GM12878 (cell line): ENCODE measurements at regions not wholly inside any gene's neighbourhood (a gene's known extent, or its start where the extent isn't known, plus 50 kb on each side); places are given as distances from the start of the nearest gene placed in this dataset.

ENCODE experiments used
- ATAC-seq: fragments of 200-7000 bp; cut with Tn5 transposase; 3 replicates; pipeline ENCODE4 v1.9.1; 2020; ENCODE audit warnings: mild to moderate bottlenecking, moderate library complexity
- BruUV-seq: library from RNA; stranded (reverse); fragments of 400-500 nt; replicated peaks from 2 replicates; lab custom pipeline; 2021; lab: Mats Ljungman, UMichigan
- CTCF ChIA-PET: fragments of 300-600 bp; sonication (Branson Sonifier 250); formaldehyde crosslinking; extraction: SDS; loops from one replicate; lab custom pipeline; 2021; ENCODE audit warnings: inconsistent platforms; lab: Yijun Ruan, JAX
- POLR2A ChIA-PET: fragments of 350-600 bp; formaldehyde crosslinking; extraction: SDS; loops from one replicate; lab custom pipeline; 2021; ENCODE audit warnings: inconsistent platforms; lab: Charles Lee
- RAD21 ChIA-PET: fragments of 300-600 bp; sonication (Branson Sonifier 250); formaldehyde crosslinking; loops from one replicate; lab custom pipeline; 2023; ENCODE audit warnings: antibody characterized with exemption; ENCODE audit not compliant: unreplicated experiment; lab: Charles Lee
- SMC1A ChIA-PET: fragments of 300-600 bp; sonication (Branson Sonifier 250); formaldehyde crosslinking; loops from one replicate; lab custom pipeline; 2023; ENCODE audit not compliant: unreplicated experiment, uncharacterized antibody; lab: Charles Lee
- DNase-seq: peaks from one replicate; pipeline ENCODE4 v3.0.0-alpha.2; 2011; ENCODE audit warnings: low read depth, low spot score
- FAIRE-seq: peaks from 3 replicates; lab custom pipeline; 2011; peaks lifted over from hg19 to GRCh38; lab: Jason Lieb, UNC
- H2AFZ ChIP-seq: 2 replicates; pipeline ENCODE4 v1.6.0; 2011; ENCODE audit warnings: low read depth, low read length, control low read depth; ENCODE audit not compliant: control insufficient read depth
- H3K27ac ChIP-seq: 2 replicates; pipeline ENCODE4 v1.5.1; 2011; ENCODE audit warnings: control low read depth; ENCODE audit not compliant: control insufficient read depth, insufficient read depth
- H3K27me3 ChIP-seq, 2 experiments: replicated peaks in 1 of 2; 2 replicates each; pipeline versions ENCODE4 v1.6.0 to v1.6.1; 2011; ENCODE audit warnings: low read length in 1 of 2; ENCODE audit not compliant: control insufficient read depth in 2 of 2, insufficient read depth in 2 of 2
- H3K36me3 ChIP-seq, 2 experiments: 2 replicates each; pipeline ENCODE4 v1.5.1; 2011; ENCODE audit warnings: low read length in 1 of 2; ENCODE audit not compliant: control insufficient read depth in 2 of 2, insufficient read depth in 2 of 2
- H3K4me1 ChIP-seq: 2 replicates; pipeline ENCODE4 v1.6.1; 2011; ENCODE audit warnings: mild to moderate bottlenecking, low read length, moderate library complexity, mixed read lengths; ENCODE audit not compliant: control insufficient read depth, insufficient read depth
- H3K4me2 ChIP-seq: 2 replicates; pipeline ENCODE4 v1.6.0; 2011; ENCODE audit warnings: control low read depth; ENCODE audit not compliant: control insufficient read depth, insufficient read depth
- H3K4me3 ChIP-seq: fragments of 200-600 bp; sonication (generic); 2 replicates; pipeline ENCODE4 v1.5.1; 2016
- H3K79me2 ChIP-seq: 2 replicates; pipeline ENCODE4 v1.6.0; 2011; ENCODE audit warnings: low read length; ENCODE audit not compliant: control insufficient read depth, insufficient read depth
- H3K9ac ChIP-seq: 2 replicates; pipeline ENCODE4 v1.8.0; 2011; ENCODE audit warnings: low read length, control low read depth, mixed read lengths; ENCODE audit not compliant: control insufficient read depth, insufficient read depth
- H3K9me3 ChIP-seq: replicated peaks from 3 replicates; pipeline ENCODE4 v1.5.1; 2011; ENCODE audit warnings: mild to moderate bottlenecking, low read length; ENCODE audit not compliant: control insufficient read depth, insufficient read depth
- H4K20me1 ChIP-seq: 2 replicates; pipeline ENCODE4 v1.6.0; 2011; ENCODE audit not compliant: control insufficient read depth, insufficient read depth
- CBX5 ChIP-seq: sonication (generic); IDR thresholded peaks from 2 replicates; pipeline ENCODE4 v1.6.1; 2016; ENCODE audit warnings: low read depth, moderate library complexity, mild to moderate bottlenecking, inconsistent platforms
- CREM ChIP-seq: IDR thresholded peaks from 2 replicates; pipeline ENCODE4 v1.6.1; 2014; ENCODE audit warnings: antibody characterized with exemption, low read depth
- HCFC1 ChIP-seq: fragments of 150-350 bp; IDR thresholded peaks from 2 replicates; pipeline ENCODE4 v1.6.1; 2014; ENCODE audit warnings: low read length
- IKZF1 ChIP-seq: fragments of 450-650 bp; conservative IDR thresholded peaks from 2 replicates; pipeline ENCODE4 v1.6.1; 2017; ENCODE audit warnings: antibody characterized with exemption, mild to moderate bottlenecking
- IKZF2 ChIP-seq, 2 experiments: fragments of 450-650 bp; IDR thresholded peaks; 2 replicates each; pipeline ENCODE4 v1.6.1; 2017; ENCODE audit warnings: mild to moderate bottlenecking in 2 of 2, moderate library complexity in 2 of 2
- KAT2A ChIP-seq: conservative IDR thresholded peaks from 2 replicates; pipeline ENCODE4 v1.6.1; 2011; ENCODE audit warnings: low read depth, low read length; ENCODE audit not compliant: control insufficient read depth
- MYC ChIP-seq: IDR thresholded peaks from 2 replicates; pipeline ENCODE4 v1.6.1; 2011; ENCODE audit warnings: mild to moderate bottlenecking, low read length, moderate library complexity, inconsistent platforms; ENCODE audit not compliant: insufficient read depth, insufficient replicate concordance, insufficient read length, severe bottlenecking
- RAD21 ChIP-seq: IDR thresholded peaks from 2 replicates; pipeline ENCODE4 v1.6.1; 2011; ENCODE audit warnings: mild to moderate bottlenecking, low read depth, low read length, moderate library complexity; ENCODE audit not compliant: insufficient read depth
- RELB ChIP-seq: fragments of 450-650 bp; IDR thresholded peaks from 2 replicates; pipeline ENCODE4 v1.6.1; 2017; ENCODE audit warnings: low read depth, mild to moderate bottlenecking, moderate library complexity
- TARDBP ChIP-seq: IDR thresholded peaks from 2 replicates; pipeline ENCODE4 v1.6.1; 2016; ENCODE audit warnings: borderline replicate concordance
- WGBS: methylation state at CpG from one replicate; pipeline ENCODE4 v1.1.6; 2016; ENCODE audit warnings: low lambda C conversion rate; ENCODE audit not compliant: insufficient replicate concordance, insufficient coverage; ENCODE audit errors: missing lambda C conversion rate; 5-methylcytosine and 5-hydroxymethylcytosine counted together
- in situ Hi-C: fragments of 300-500 bp; cut with MboI; formaldehyde crosslinking; loops from 9 replicates; pipeline ENCODE4 v1.14.3; 2018; ENCODE audit warnings: mixed read lengths
- intact Hi-C: fragments of 100-400 bp; cut with micrococcal nuclease; formaldehyde crosslinking; loops from one replicate; pipeline ENCODE4 v1.14.2; 2022; ENCODE audit not compliant: unreplicated experiment
- TF ChIP-seq, protein P1 (sequence below): fragments of 450-650 bp; IDR thresholded peaks from 2 replicates; pipeline ENCODE4 v1.6.1; 2018; ENCODE audit warnings: borderline replicate concordance, mild to moderate bottlenecking; ENCODE audit not compliant: partially characterized antibody

GRCh38 chr22:49149721-49150608, 677.7 kb downstream of the BRD1 start:
- no peaks in the 10 kb centered on the region for H3K79me2 ChIP-seq
- H3K36me3 ChIP-seq: no peaks in the 10 kb centered on the region
- no peak overlapping the region for H2AFZ ChIP-seq
- ChIA-PET RAD21 (no interaction called here), CTCF (no interaction called here), SMC1A (no interaction called here), POLR2A (no interaction called here)
- no peak overlapping the region for H3K9ac ChIP-seq
- in situ Hi-C loops: loop anchor here (25.0 kb wide), 1 partner anchor 88 kb away; no protein-coding TSS in a partner anchor
- no peak overlapping the region for H3K4me3 ChIP-seq
- FAIRE-seq: no peak
- BruUV-seq: no TSS peak
- H3K9me3 ChIP-seq: no peaks in the 10 kb centered on the region; the same call in 2 of the 3 replicates
- DNase-seq: no peak
- TF ChIP-seq RAD21 (no peak), CBX5 (no peak), IKZF2 (IDR thresholded peaks at IDR 0.05) (no peak), CREM (no peak), MYC (no peak), RELB (no peak), IKZF1 (no peak), KAT2A (no peak), HCFC1 (no peak), TARDBP (no peak)
- TF ChIP-seq, protein P1, sequence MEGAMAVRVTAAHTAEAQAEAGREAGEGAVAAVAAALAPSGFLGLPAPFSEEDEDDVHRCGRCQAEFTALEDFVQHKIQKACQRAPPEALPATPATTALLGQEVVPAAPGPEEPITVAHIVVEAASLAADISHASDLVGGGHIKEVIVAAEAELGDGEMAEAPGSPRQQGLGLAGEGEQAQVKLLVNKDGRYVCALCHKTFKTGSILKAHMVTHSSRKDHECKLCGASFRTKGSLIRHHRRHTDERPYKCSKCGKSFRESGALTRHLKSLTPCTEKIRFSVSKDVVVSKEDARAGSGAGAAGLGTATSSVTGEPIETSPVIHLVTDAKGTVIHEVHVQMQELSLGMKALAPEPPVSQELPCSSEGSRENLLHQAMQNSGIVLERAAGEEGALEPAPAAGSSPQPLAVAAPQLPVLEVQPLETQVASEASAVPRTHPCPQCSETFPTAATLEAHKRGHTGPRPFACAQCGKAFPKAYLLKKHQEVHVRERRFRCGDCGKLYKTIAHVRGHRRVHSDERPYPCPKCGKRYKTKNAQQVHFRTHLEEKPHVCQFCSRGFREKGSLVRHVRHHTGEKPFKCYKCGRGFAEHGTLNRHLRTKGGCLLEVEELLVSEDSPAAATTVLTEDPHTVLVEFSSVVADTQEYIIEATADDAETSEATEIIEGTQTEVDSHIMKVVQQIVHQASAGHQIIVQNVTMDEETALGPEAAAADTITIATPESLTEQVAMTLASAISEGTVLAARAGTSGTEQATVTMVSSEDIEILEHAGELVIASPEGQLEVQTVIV: no peak
- no peaks in the 10 kb centered on the region for H4K20me1 ChIP-seq
- intact Hi-C loops: no loop called here
- ATAC-seq: no peak
- no peaks in the 10 kb centered on the region for H3K4me1 ChIP-seq
- H3K27ac ChIP-seq: no peak overlapping the region
- 11% methylated on average over 13 of the region's 18 CpGs for WGBS
- no peak overlapping the region for H3K4me2 ChIP-seq
- H3K27me3 ChIP-seq: no peaks in the 10 kb centered on the region
